GM19455 (cell line): ENCODE measurements at regions not wholly inside any gene's neighbourhood (a gene's known extent, or its start where the extent isn't known, plus 50 kb on each side); places are given as distances from the start of the nearest gene placed in this dataset.

ENCODE experiments used
- ATAC-seq: cut with Tn5 transposase; IDR thresholded peaks from one replicate; pipeline ENCODE4 v1.9.1; 2021; ENCODE audit not compliant: unreplicated experiment

DNA sequence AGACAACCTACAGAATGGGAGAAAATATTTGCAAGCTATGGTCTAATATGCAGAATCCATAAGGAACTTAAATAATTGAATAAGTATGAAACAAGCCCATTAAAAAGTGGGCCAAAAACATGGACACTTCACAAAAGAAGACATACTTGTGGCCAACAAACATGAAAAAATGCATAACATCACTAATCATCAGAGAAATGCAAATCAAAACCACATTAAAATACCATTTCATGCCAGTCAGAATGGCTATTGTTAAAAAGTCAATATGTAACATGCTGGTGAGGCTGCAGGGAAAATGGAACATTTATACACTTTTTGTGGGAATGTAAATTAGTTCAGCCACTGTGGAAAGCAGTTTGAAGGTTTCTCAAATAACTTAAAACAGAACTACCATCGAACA is 945.4 kb upstream of the FLRT2 start:
- ATAC-seq: no peak

DNA sequence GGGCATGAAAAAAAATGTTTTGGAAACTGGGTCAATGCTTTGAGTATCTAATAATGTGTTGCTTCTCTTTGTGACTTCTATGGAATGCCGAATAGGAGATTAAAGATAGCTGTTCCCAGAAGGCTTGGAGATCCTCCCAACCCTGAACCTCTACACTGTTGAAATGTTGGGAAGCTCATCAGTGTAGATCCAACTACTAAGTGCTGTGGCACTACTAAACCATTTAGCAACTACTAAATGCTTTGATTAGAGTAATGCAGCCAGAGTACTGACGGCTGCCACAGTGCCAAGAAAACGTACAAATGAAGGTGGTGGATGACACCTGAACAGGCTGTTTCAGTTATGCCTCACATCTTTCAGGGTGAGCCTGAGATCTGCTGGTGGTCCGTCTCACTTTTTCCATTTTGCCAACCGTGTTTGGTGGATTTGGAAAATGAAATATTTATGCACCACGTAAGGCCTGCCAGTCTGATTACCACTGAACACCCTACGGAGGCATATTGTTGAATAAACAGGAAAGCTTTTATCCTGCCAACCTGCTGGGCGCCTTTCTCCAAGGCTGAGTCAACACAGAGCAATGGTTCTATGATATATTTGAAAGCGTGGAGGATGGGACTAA is 938.0 kb upstream of the FLRT2 start:
- no peak for ATAC-seq

- ATAC-seq: no peak
These were observed 937.2 kb upstream of the FLRT2 start for GRCh38 chr14:84592770-84593169.

GRCh38 chr14:84610086-84610485 is 919.9 kb upstream of the FLRT2 start:
- ATAC-seq: no peak

GRCh38 chr14:84622357-84622756 is 907.6 kb upstream of the FLRT2 start:
- no peak for ATAC-seq

GRCh38 chr14:84643446-84643845 is 886.5 kb upstream of the FLRT2 start:
- ATAC-seq: no peak

DNA sequence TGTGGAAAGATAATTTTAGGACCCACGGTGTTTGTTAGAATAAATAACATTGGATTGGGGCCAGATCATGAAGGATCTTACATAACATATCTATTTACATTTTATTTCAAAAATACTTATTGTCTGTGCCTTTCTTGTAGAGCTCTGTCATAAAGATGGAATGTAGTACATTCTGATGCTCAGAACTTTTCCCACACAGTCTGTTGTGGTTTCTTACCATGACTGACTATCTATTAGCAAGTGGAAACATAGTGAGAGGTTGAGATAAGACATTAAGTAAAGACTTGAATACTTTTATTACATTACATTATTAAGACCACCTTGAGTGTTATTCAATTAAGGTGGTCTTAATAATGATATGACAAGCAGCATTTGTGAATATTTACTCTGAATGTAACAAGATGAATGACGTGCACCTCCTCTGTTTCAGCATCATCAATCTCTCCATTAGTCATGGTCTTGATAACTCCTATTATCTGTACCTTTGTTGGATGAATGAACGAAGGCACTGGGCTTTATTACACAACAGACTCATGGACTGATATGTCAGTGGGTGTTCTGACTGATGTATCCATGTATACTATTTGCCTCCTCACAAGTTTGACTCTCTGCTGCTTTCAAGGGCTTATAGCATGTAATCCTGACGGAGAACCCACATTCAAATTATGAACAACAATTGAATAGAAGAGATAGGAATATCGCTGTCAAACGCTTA is 883.0 kb upstream of the FLRT2 start:
- ATAC-seq: no peak

GRCh38 chr14:84655014-84655413 is 874.9 kb upstream of the FLRT2 start:
- no peak for ATAC-seq

DNA sequence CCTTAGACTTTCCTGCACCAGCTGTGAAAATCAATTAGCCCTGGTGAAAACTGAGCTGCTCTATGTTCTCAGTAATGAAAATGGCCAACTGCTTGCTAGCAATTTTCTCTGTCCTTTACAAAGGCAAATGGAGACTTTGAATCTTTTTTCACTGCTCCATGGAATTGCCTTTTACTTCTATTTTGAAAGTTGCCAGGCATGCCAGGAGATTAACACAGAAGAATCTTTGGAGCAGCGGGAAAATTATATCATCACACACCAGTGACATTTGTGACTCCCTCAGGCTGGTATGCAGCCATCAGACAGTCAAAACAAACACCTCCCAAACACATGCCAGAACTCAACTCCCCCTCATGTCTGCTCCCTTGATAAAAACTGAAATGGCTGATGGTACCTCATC is 872.0 kb upstream of the FLRT2 start:
- ATAC-seq: no peak

GRCh38 chr14:84670796-84671195 is 859.1 kb upstream of the FLRT2 start:
- ATAC-seq: no peak

DNA sequence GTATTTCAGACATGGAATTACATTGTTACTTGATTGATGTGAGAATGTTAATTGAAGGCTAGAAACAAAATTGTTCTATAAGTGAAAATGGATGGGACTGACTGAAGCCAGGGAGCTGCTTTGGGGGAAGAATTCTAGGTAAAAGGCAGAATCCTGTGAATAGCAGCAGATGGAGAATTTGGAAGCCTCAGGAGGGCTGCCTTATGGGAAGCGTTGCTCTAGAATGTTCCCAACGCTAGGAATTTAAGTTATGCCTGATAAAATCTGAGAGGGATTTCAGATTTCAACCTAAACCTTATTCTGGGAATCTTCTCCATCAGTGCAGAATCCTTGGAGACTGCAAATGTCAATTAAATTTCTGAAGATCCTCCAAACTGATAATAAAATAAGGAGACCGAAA is 858.2 kb upstream of the FLRT2 start:
- no peak for ATAC-seq

DNA sequence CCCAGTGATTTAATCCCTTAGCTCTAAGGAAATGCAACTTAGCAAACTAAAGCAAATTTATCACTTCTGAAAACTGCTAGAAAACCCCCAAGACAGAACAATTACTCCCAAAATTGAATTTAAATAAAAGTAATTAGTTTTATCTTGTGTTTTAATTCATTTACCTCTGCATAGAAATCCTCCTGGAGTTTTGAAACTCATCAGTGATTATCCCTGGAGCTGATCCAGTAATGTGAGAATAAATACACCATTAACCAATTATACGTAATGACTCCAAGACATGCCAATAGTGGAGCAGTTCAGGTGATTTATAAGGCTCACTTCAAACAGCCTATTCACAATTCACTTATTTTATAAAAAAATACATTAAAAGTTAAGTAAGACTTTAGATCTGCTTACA is 855.3 kb upstream of the FLRT2 start:
- no peak for ATAC-seq

DNA sequence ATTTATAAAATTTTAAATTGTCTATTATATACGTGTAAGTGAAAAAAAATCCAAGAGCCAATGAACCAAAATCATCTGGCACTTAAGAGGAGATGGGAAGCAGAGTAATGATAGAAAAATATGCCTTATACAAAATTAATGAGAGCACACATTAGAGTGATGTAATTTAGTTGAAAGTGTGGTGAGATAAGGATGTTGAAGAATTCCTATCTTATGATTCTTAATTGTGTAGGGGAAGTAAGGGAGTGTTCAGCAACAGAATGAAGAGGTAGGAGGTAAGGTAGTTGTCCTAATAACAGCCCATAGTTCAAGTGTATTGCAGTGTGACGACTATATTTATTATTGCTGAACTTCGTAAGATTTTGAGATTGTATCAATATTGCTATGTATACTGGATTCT is 843.4 kb upstream of the FLRT2 start:
- ATAC-seq: no peak

- ATAC-seq: no peak
These were observed 841.5 kb upstream of the FLRT2 start for GRCh38 chr14:84688297-84689025.

GRCh38 chr14:84694161-84694560 is 835.8 kb upstream of the FLRT2 start:
- no peak for ATAC-seq

- ATAC-seq: no peak
These were observed 825.3 kb upstream of the FLRT2 start for GRCh38 chr14:84704601-84705000.

DNA sequence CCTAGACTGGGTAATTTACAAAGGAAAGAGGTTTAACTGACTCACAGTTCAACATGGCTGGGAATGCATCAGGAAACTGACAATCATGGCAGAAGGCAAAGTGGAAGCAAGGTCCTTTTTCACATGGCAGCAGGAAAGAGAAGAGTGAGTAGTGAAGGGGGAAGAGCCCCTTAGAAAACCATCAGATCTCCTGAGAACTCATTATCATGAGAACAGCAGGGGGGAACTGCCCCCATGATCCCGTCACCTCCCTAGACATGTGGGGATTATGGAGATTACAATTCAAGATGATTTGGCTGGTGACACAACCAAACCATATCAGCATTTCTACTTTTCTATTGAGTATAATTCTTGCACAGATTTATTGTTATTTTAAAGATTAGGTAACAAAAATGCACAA is 822.1 kb upstream of the FLRT2 start:
- ATAC-seq: no peak

- ATAC-seq: no peak
These were observed 821.1 kb upstream of the FLRT2 start for GRCh38 chr14:84708865-84709264.

DNA sequence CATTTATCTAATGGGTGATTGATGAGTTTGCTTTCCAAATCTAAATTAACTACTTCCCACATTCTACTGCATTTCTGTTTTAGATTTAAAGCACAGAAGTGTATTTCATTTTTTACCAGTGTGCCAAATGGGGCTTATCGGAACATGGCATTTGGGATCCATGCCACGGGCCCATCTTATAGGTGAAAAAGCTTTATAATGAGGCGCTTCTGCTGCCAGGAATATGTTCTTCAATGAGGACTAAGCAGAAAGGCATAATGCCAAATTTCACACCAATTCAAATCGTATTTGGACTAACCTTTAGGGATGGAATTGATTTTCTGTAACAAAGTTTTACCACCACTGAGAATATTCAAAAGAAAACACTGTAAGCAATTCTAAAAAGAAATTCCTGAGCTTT is 803.5 kb upstream of the FLRT2 start:
- no peak for ATAC-seq

- no peak for ATAC-seq
These were observed 780.6 kb upstream of the FLRT2 start for GRCh38 chr14:84749191-84749955.

GRCh38 chr14:84750284-84750683 is 779.7 kb upstream of the FLRT2 start:
- no peak for ATAC-seq
